ENCODE measurements at regions not wholly inside any gene's neighbourhood (a gene's known extent, or its start where the extent isn't known, plus 50 kb on each side); places are given as distances from the start of the nearest gene placed in this dataset.

- Histone ChIP-seq H3K27me3 (ENCODE audit: insufficient read depth in 3 of 3, low read length in 2 of 3) (no peaks in the 10 kb centered on the region), H3K9me3 (no peaks in the 10 kb centered on the region), H3K36me3 (ENCODE audit: insufficient read depth in 1 of 2, low read depth in 1 of 2) (no peaks in the 10 kb centered on the region), H3K4me3 (peak overlapping the region; percentile 40), H3K4me1 (peaks cover 26% of the 10 kb centered on the region), H3K27ac (peak overlapping the region; percentile 76)
- WGBS, 3 donors, result 8 to 12% (median 9%) methylated on average over 8 of the region's 8 CpGs
- intact Hi-C loops (cut with DNase I), result loop anchor here in 1 of 2 donors (5.0 kb wide), 1 partner anchor 96 kb away; no protein-coding TSS in a partner anchor
- DNase-seq, result peak; percentile 57 to 74
- TF ChIP-seq CTCF (IDR thresholded peaks at IDR 0.05), result no peak
- peak; percentile 69 to 82 (median 70) for ATAC-seq
Measured at GRCh38 chr9:107732781-107733522, 243.4 kb upstream of the KLF4 start.

- ATAC-seq (no peak), DNase-seq (no peak)
- Histone ChIP-seq H3K4me3 (no peak overlapping the region), H3K27me3 (ENCODE audit: insufficient read depth in 3 of 3, low read length in 2 of 3) (no peaks in the 10 kb centered on the region), H3K4me1 (peaks cover 26% of the 10 kb centered on the region), H3K9me3 (no peaks in the 10 kb centered on the region), H3K27ac (no peak overlapping the region), H3K36me3 (ENCODE audit: insufficient read depth in 1 of 2, low read depth in 1 of 2) (no peaks in the 10 kb centered on the region)
- intact Hi-C loops (cut with DNase I), result loop anchor here in 1 of 2 donors (5.0 kb wide), 1 partner anchor 94 kb away; no protein-coding TSS in a partner anchor
- WGBS, 3 donors, result 41 to 70% (median 52%) methylated on average over 6 of the region's 6 CpGs
- no peak for TF ChIP-seq CTCF (IDR thresholded peaks at IDR 0.05)
Measured at GRCh38 chr9:107731115-107731762, 241.7 kb upstream of the KLF4 start.

GRCh38 chr9:107730666-107731065 is 241.1 kb upstream of the KLF4 start:
- no peak for TF ChIP-seq CTCF (IDR thresholded peaks at IDR 0.05)
- Histone ChIP-seq H3K27ac (no peak overlapping the region), H3K27me3 (ENCODE audit: insufficient read depth in 3 of 3, low read length in 2 of 3) (no peaks in the 10 kb centered on the region), H3K36me3 (ENCODE audit: insufficient read depth in 1 of 2, low read depth in 1 of 2) (no peaks in the 10 kb centered on the region), H3K9me3 (no peaks in the 10 kb centered on the region), H3K4me3 (no peak overlapping the region), H3K4me1 (peaks cover 26% of the 10 kb centered on the region)
- WGBS, 3 donors, result 35 to 67% (median 46%) methylated on average over 1 of the region's 1 CpG
- intact Hi-C loops (cut with DNase I), result loop anchor here in 1 of 2 donors (5.0 kb wide), 1 partner anchor 93 kb away; no protein-coding TSS in a partner anchor
- no peak for DNase-seq
- ATAC-seq, result no peak

- intact Hi-C loops (cut with DNase I), result no loop called here
- ATAC-seq, result no peak
- TF ChIP-seq CTCF (IDR thresholded peaks at IDR 0.05), result no peak
- H3K4me1 ChIP-seq, result no peaks in the 10 kb centered on the region
- no peaks in the 10 kb centered on the region for H3K27me3 ChIP-seq (ENCODE audit: insufficient read depth in 3 of 3, low read length in 2 of 3)
- H3K4me3 ChIP-seq, result no peak overlapping the region
- 67 to 80% (median 77%) methylated on average over 5 of the region's 5 CpGs for WGBS, 3 donors
- DNase-seq, result no peak
- H3K27ac ChIP-seq, result no peak overlapping the region
- H3K36me3 ChIP-seq (ENCODE audit: insufficient read depth in 1 of 2, low read depth in 1 of 2), result no peaks in the 10 kb centered on the region
- no peaks in the 10 kb centered on the region for H3K9me3 ChIP-seq
Measured at GRCh38 chr9:107727086-107727780, 237.7 kb upstream of the KLF4 start.
